ENCODE measurements at regions not wholly inside any gene's neighbourhood (a gene's known extent, or its start where the extent isn't known, plus 50 kb on each side); places are given as distances from the start of the nearest gene placed in this dataset.

DNA sequence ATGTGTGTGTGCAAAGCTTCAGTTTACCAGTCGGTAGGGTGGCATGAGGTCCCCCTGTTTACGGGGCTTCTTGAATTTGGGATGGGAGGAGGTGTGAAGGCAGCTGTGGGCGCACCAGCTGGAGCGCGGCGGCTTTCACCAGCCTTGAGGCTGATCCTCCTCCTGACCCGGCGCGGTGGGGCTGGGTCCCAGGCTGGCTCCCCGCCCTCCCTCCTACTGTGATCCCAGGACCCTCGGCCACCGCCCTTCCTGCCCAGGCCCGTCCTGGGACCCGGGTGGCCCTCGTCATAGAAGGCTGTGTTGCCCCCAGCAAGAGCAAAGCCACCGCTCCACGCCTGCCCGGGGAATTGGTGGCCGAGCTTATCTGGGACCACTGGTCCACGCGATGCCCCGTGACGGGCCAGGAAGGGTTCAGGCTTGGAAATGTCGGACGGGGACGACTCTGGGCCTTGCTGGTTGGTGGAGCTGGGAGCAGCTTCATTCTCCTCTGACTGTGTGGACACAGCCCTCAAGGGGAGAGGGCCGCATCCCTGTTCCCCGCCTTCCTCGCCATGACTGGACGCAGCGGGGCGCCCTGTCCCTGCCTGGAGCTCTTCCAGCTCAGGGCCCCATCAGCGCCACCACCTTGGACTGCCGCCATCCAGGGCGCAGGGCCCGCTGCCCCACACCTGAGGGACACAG lies 271.1 kb upstream of the IRX1 start:
- TF ChIP-seq, protein P1, sequence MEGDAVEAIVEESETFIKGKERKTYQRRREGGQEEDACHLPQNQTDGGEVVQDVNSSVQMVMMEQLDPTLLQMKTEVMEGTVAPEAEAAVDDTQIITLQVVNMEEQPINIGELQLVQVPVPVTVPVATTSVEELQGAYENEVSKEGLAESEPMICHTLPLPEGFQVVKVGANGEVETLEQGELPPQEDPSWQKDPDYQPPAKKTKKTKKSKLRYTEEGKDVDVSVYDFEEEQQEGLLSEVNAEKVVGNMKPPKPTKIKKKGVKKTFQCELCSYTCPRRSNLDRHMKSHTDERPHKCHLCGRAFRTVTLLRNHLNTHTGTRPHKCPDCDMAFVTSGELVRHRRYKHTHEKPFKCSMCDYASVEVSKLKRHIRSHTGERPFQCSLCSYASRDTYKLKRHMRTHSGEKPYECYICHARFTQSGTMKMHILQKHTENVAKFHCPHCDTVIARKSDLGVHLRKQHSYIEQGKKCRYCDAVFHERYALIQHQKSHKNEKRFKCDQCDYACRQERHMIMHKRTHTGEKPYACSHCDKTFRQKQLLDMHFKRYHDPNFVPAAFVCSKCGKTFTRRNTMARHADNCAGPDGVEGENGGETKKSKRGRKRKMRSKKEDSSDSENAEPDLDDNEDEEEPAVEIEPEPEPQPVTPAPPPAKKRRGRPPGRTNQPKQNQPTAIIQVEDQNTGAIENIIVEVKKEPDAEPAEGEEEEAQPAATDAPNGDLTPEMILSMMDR (conservative IDR thresholded peaks at IDR 0.05): no peak
- TF ChIP-seq EZH2 (IDR thresholded peaks at IDR 0.05; ENCODE audit: low read depth): no peak
